Ectodermal cell (in vitro differentiated cells): ENCODE measurements at regions not wholly inside any gene's neighbourhood (a gene's known extent, or its start where the extent isn't known, plus 50 kb on each side); places are given as distances from the start of the nearest gene placed in this dataset.

Source experiments
- H3K27ac ChIP-seq: 2 replicates; pipeline ENCODE4 v1.7.0; 2013; ENCODE audit warnings: mild to moderate bottlenecking, low read depth, low read length; ENCODE audit not compliant: insufficient read depth, poor library complexity, severe bottlenecking
- H3K27me3 ChIP-seq: 2 replicates; pipeline ENCODE4 v1.7.0; 2013; ENCODE audit warnings: mild to moderate bottlenecking, low read length; ENCODE audit not compliant: insufficient read depth, control insufficient read depth, poor library complexity, severe bottlenecking
- H3K36me3 ChIP-seq: one replicate; pipeline ENCODE4 v1.7.0; 2013; ENCODE audit warnings: low read length; ENCODE audit not compliant: control insufficient read depth, insufficient read depth
- H3K4me1 ChIP-seq: one replicate; pipeline ENCODE4 v1.7.0; 2013; ENCODE audit warnings: low read length; ENCODE audit not compliant: control insufficient read depth, insufficient read depth
- H3K4me3 ChIP-seq: 2 replicates; pipeline ENCODE4 v1.7.0; 2013; ENCODE audit warnings: low read depth, low read length, control low read depth; ENCODE audit not compliant: insufficient read depth
- H3K9me3 ChIP-seq: 2 replicates; pipeline ENCODE4 v1.7.0; 2013; ENCODE audit warnings: mild to moderate bottlenecking, low read length, moderate library complexity; ENCODE audit not compliant: control insufficient read depth
- WGBS, 2 experiments: methylation state at CpG; one replicate each; pipeline ENCODE4 v1.1.7; 2013; ENCODE audit warnings: missing lambda C conversion rate in 2 of 2; 5-methylcytosine and 5-hydroxymethylcytosine counted together

DNA sequence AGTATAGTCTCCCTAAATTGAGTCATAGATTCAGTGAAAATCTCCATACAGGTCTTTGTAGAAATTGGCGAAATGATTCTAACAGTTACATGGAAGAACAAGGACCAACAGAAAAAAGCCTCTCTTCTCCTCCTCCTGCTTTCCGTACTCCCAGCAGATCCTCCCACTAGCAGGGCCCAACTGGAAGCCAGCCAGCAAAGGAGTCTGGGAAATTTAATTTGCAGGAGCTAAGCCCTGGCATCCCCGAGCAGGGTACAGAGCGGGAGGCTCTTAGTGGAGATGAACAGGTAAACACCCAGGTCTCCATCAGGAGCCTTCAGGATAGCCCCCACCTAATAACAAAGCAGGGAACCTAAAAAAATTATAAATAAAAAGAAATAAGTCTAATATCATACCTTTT lies 1473.8 kb downstream of the TBC1D22A start:
- no peak overlapping the region for H3K27ac ChIP-seq
- peaks cover 26% of the 10 kb centered on the region for H3K4me1 ChIP-seq
- no peaks in the 10 kb centered on the region for H3K27me3 ChIP-seq
- no peaks in the 10 kb centered on the region for H3K36me3 ChIP-seq
- H3K9me3 ChIP-seq: peaks cover 2% of the 10 kb centered on the region
- 72 to 74% methylated on average over 4 of the region's 4 CpGs for WGBS, 2 experiments
- H3K4me3 ChIP-seq: no peak overlapping the region

DNA sequence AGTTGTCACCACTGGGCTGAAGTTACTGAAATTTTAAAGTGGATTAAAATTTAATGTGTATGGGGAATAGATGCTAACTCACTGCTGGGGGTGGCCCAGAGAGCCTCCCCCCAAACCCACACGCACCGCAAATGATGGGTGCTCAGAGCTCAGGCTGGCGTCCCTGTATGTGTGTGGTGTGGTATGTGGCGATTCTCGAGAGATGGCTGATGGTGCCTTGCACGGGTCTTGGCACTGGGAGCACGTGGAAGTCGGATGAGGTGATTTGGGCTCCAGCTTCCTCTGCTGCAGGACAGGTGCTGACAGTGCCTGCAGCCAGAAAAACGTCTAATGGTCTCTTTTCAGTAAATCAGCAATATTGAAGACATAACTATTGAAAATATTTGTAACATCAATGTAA lies 1473.3 kb downstream of the TBC1D22A start:
- Histone ChIP-seq H3K4me1 (peaks cover 21% of the 10 kb centered on the region), H3K27ac (no peak overlapping the region), H3K4me3 (no peak overlapping the region), H3K27me3 (no peaks in the 10 kb centered on the region), H3K36me3 (no peaks in the 10 kb centered on the region), H3K9me3 (peaks cover 2% of the 10 kb centered on the region)
- WGBS, 2 experiments: 93 to 96% methylated on average over 9 of the region's 9 CpGs

DNA sequence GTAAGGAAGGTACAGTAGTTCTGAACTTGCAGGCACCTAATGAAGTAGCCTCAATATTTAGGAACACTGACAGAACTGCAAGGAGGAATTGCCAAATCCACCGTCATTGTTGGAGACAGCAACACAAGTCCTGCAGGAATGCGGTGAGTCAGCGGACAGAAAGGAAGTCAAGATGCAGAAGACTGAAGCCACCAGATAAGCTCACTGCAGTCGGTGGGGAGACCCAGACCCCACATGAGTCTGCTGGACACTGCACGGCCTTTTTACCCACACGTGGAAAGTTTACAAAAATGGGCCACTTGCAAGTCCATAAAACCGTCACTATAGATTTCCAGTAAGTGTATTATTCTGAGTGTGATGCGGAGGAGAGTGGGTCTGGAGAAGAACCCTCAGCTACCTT lies 1471.6 kb downstream of the TBC1D22A start:
- H3K9me3 ChIP-seq: peaks cover 2% of the 10 kb centered on the region
- H3K4me3 ChIP-seq: no peak overlapping the region
- H3K4me1 ChIP-seq: peaks cover 3% of the 10 kb centered on the region
- no peak overlapping the region for H3K27ac ChIP-seq
- 91% methylated on average over 8 of the region's 8 CpGs for whole genome bisulfite sequencing, 2 experiments
- H3K27me3 ChIP-seq: no peaks in the 10 kb centered on the region
- no peaks in the 10 kb centered on the region for H3K36me3 ChIP-seq

DNA sequence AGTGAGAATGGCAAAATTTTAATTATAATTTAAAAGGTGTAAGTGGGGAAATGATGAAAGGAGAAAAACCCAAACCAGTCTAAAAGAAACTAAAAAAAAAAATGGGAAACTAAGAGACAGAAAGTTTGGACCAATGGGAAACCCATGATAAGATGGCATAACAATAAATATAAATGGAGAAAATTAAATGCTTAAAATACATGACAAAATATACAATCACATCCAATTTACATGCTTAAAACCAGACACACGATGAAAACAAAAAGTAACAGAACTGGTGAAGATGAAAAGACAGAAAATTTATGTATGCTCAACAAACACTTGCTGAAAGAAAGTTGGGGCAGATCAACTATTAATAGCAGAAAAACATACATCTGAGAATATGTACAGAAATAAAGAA lies 1471.1 kb downstream of the TBC1D22A start:
- 80% methylated on average over 1 of the region's 1 CpG; no CpG with 5 or more reads in 1 of the 2 experiments for WGBS, 2 experiments
- no peak overlapping the region for H3K4me3 ChIP-seq
- no peaks in the 10 kb centered on the region for H3K4me1 ChIP-seq
- H3K9me3 ChIP-seq: peaks cover 2% of the 10 kb centered on the region
- H3K27me3 ChIP-seq: no peaks in the 10 kb centered on the region
- H3K36me3 ChIP-seq: no peaks in the 10 kb centered on the region
- no peak overlapping the region for H3K27ac ChIP-seq

DNA sequence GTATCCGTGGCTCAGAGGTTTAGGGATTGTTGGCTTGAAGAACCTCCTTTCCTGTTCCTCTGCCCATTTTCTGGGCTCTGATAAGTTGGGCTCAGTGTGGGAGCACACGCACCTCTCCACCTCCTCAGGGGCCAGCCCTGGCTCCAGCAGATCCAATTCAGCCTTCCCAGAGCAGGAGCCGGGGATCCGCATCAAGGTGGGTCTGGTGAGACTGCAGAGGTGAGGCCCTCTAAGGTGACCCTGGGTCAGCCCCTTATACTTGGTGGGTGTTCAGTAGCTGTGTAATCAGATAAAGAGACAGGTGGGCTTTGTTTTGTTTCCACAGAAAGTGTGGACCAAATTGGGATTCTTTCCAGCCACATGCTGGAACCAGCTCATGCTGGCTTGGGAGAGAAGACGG lies 1466.0 kb downstream of the TBC1D22A start:
- Histone ChIP-seq H3K4me1 (no peaks in the 10 kb centered on the region), H3K4me3 (no peak overlapping the region), H3K27me3 (no peaks in the 10 kb centered on the region), H3K27ac (no peak overlapping the region), H3K36me3 (no peaks in the 10 kb centered on the region), H3K9me3 (no peaks in the 10 kb centered on the region)
- 92 to 98% methylated on average over 5 of the region's 5 CpGs for WGBS, 2 experiments

DNA sequence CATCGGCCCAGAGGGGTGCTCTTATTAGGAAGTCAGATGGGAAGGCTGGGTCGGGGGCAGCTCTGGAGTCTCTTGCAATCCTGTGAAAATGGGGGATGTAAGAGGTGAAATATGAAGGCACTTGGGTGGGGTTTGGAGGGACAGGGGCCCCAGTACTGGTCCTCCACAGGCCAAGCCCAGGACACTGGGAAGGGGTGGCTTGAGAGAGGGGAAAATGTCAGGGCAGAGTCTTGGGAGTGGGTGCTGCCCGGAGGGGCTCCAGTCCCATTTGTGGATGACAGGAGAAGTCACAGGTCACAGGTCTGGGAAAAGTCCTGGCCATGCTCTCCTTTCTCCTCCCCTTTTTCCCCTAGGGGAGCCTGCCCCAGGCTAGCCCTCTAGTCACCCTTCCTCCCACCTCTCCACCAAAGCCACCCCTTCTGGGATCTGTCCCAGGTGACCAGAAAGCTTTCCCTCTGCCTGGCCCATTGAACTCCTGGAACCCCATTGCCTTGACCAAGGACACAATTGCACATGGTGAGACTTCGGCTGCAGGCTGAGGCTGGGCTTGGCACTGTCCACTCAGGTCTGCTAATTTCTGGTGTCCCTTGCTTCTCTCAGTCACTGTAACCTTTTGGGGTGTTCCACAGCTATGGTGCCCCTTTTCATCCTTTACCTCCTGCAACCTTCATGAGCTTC lies 1465.0 kb downstream of the TBC1D22A start:
- H3K27me3 ChIP-seq: no peaks in the 10 kb centered on the region
- H3K27ac ChIP-seq: no peak overlapping the region
- WGBS, 2 experiments: 89 to 93% methylated on average over 4 of the region's 4 CpGs
- H3K4me1 ChIP-seq: no peaks in the 10 kb centered on the region
- H3K9me3 ChIP-seq: no peaks in the 10 kb centered on the region
- H3K4me3 ChIP-seq: no peak overlapping the region
- H3K36me3 ChIP-seq: no peaks in the 10 kb centered on the region

DNA sequence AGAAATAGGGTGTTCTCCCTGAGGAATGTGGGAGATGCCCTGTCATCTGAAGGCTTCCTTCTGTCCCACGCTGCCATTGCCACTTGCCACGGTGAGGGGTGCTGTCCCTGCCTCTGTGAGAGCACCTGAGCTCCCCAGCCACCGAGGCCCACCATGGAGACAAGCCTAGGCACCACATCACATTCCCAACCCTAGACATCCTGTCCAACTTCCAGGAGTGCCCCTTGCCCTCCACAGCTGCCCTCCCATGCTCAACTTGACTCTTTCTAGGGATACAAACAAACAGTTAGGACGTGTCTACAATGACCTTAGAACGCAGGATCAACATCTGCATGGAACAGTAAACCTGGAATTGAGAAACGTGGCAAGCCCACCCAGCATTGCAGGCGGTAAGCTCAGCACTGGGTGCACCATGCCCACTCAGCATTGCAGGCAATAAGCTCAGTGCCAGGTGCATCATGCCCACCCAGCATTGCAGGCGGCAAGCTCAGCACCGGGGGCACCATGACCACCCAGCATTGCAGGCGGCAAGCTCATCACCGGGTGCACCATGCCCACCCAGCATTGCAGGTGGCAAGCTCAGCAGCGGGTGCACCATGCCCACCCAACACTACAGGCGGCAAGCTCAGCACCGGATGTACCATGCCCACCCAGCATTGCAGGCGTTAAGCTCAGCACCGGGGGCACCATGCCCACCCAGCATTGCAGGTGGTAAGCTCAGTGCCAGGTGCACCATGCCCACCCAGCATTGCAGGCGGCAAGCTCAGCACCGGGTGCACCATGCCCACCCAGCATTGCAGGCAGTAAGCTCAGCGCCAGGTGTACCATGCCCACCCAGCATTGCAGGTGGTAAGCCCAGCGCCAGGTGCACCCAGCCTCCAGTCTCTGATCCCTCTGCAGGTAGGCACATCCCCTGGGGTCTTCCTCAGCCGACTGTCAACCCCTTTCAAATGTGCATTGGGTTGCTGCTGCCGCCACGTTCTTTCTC lies 1463.9 kb downstream of the TBC1D22A start:
- no peak overlapping the region for H3K27ac ChIP-seq
- no peaks in the 10 kb centered on the region for H3K27me3 ChIP-seq
- H3K4me1 ChIP-seq: no peaks in the 10 kb centered on the region
- 90% methylated on average over 23 of the region's 23 CpGs for WGBS, 2 experiments
- H3K9me3 ChIP-seq: no peaks in the 10 kb centered on the region
- H3K36me3 ChIP-seq: no peaks in the 10 kb centered on the region
- H3K4me3 ChIP-seq: no peak overlapping the region

DNA sequence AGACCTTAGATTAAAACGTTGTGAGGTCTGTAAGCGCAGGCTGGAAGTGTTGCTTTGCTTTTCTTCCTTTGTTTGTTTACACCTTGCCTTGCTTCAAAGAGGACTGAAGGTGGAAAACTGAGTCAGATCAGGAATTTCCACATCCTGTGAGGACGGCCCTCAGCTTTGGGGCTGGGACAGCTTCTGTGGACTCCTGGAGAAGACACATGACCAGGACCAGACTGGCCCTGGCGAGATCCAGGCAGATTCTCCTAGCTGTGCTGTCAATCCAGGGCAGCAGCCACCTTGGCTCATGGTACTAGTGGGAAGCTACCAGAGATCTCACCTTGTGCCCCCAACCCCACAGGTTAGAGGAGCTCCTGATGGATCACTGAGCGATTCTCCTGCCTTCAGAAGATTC lies 1461.9 kb downstream of the TBC1D22A start:
- H3K36me3 ChIP-seq: no peaks in the 10 kb centered on the region
- H3K27ac ChIP-seq: no peak overlapping the region
- H3K9me3 ChIP-seq: no peaks in the 10 kb centered on the region
- WGBS, 2 experiments: 91 to 93% methylated on average over 5 of the region's 5 CpGs
- no peaks in the 10 kb centered on the region for H3K27me3 ChIP-seq
- no peak overlapping the region for H3K4me3 ChIP-seq
- H3K4me1 ChIP-seq: no peaks in the 10 kb centered on the region

DNA sequence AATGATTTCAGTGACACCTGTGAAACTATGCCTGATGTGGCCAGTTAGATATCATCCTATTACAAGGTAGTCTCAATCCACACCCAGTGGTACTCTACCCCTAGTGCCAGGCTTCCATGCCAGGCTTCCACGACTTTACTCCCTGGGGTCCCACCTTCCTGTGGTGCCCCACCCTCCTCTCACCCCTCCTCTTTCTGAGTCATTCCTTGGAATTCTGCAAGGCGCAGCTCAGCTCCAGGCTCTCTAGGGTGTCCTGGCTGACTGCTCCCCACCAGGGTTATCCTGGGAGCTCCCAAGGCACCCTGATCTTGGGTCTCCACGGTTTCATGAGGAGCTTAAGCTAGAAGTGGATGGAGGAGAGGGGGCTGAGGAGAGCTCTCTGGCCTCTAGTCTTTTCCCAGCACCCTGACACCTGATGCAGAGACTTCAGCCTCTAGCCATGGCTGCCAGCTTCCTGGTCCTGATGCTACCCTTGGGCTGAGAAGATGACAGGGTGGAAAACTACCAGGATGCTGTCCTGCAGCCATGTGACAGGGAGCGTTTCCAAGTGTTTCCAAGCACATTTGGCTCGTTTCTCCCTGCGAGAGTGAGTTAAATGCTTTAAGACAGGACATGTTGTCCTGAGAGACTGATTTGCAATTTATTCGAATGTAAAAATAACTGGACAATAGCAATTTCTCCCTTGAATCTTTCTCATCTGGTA lies 1461.2 kb downstream of the TBC1D22A start:
- Histone ChIP-seq H3K9me3 (no peaks in the 10 kb centered on the region), H3K27me3 (no peaks in the 10 kb centered on the region), H3K27ac (no peak overlapping the region), H3K36me3 (no peaks in the 10 kb centered on the region), H3K4me1 (no peaks in the 10 kb centered on the region), H3K4me3 (no peak overlapping the region)
- WGBS, 2 experiments: 90 to 92% methylated on average over 7 of the region's 7 CpGs
